SU-DHL-6 (cell line): ENCODE measurements at regions not wholly inside any gene's neighbourhood (a gene's known extent, or its start where the extent isn't known, plus 50 kb on each side); places are given as distances from the start of the nearest gene placed in this dataset.

Experiments used
- CTCF ChIP-seq: fragments of 200-600 bp; sonication (generic); IDR thresholded peaks from one replicate; pipeline ENCODE4 v1.5.1; 2017; ENCODE audit warnings: antibody characterized with exemption, mild to moderate bottlenecking, low read length, moderate library complexity; ENCODE audit not compliant: insufficient read depth, poor library complexity, severe bottlenecking
- EZH2phosphoT487 ChIP-seq: fragments of 200-600 bp; sonication (generic), shearing (Covaris generic); conservative IDR thresholded peaks from 2 replicates; pipeline ENCODE4 v1.6.1; 2018; ENCODE audit warnings: mild to moderate bottlenecking, antibody characterized with exemption, low read length, moderate library complexity, mixed read lengths

- TF ChIP-seq CTCF (no peak), EZH2phosphoT487 (no peak)
These were observed 1092.6 kb upstream of the TENM4 start for GRCh38 chr11:80533463-80533862.
